Superior temporal gyrus (tissue), 1 donor: ENCODE measurements at regions not wholly inside any gene's neighbourhood (a gene's known extent, or its start where the extent isn't known, plus 50 kb on each side); places are given as distances from the start of the nearest gene placed in this dataset.

ENCODE experiments used
- DNase-seq: peaks from one replicate; pipeline ENCODE4 v3.0.0-alpha.2; 2016; ENCODE audit errors: extremely low spot score

DNA sequence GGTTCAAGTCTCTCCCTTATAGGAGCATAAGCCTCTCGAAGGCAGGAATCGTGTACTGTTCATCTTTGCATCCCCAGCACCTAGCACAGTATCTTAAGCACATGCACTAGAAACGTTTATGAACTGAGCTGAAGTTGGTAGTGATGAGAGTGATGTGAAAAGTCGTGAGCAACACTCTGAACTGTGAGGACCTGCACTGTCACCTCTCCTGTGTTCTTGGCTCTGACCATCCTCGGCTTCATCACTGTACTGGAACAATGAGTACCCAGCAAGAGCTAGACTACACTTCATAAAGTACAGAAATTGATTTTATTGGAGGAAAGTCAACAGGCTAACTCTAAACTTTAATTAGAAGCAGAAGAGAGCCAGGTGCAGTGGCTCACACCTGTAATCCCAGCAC, 473.6 kb downstream of the BCAT1 start:
- DNase-seq: no peak

DNA sequence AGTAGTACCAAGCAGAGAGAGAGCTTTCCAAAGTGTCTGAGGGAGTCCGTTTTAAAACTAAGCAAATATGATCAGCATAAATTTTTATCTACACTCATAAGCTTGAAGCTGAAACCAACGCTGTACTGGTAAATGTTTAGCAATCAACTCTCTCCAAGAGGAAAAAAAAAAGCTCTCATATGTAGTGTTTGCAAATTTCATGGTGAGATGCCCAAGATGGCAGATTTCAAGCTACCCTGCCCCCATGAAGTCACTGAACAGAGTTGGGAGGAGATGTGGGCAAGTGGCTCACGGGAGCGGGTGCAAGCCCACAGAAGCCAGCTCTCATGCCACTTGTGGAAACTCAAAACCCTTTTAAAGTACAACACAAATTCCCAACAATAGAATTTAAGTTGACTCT, 475.8 kb downstream of the BCAT1 start:
- DNase-seq: no peak

DNA sequence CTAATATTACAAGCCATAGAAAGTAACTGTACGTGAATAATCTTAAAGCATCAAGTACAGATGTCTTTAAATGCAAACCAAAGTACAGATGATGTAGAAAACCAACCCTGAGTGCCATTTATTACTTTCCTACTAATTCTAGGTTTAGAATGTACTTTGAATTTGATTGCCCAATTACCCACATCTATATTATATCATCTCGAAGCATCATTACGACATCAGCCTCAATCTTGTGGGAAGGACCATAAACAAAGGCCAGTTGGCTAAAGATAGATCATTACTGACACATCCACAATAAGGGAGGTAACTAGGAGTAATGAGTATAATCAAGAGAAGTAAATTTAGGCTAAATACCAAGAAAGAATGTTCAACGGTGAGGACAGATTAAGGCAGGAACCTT, 478.9 kb downstream of the BCAT1 start:
- no peak for DNase-seq

DNA sequence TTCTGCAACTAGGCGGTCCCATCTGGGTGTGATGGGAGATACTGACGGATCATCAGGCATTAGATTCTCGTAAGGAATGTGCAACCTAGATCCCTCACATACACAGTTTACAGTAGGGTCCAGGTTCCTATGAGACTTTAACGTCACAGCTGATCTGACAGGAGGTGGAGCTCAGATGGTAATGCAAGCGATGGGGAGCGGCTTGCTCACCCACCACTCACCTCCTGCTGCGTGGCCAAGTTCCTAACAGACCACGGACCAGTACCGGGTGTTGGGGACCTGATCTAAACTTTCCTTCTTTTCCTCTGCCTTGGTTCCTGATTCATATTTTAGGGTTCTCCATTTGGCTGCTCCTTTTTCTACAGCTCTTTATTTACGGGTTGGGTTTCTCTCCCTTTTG, 479.8 kb downstream of the BCAT1 start:
- DNase-seq: no peak

DNA sequence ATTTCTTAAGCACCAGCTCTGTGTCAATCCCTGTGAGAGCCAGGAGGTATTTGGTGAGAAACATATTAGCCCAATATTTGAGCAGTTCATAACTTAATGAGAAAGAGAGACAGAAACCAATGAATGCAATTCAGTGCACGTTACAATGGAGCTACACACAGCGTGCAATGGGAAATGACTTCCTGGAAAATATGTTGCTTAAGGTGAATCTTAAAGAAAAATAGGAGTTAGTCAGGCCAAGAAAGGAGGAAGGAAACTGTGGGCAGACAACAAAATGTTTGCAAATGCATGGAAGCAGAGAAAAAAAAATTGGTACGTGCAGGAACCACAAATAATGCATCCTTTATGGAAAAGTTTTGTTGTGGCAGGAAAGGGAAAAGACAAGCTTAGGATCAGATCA, 481.7 kb downstream of the BCAT1 start:
- no peak for DNase-seq

DNA sequence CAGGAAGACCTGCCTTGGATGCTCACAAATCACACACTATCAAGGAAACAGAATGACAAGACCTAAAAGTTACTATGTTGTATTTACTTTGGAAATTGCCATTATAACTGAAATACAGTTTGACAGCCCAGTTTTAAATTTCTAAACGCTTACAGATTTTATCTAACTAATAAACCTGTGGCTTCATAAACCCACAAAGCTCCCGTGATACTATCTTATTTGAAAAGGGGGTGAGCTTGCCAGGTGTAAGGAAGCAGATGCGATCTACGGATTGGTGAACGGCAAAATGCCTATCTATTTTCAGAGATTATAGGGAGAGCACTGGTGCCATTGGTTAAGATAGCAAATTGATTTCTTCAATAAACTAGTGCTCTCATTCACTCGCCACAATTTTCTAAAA, 485.5 kb downstream of the BCAT1 start:
- no peak for DNase-seq

DNA sequence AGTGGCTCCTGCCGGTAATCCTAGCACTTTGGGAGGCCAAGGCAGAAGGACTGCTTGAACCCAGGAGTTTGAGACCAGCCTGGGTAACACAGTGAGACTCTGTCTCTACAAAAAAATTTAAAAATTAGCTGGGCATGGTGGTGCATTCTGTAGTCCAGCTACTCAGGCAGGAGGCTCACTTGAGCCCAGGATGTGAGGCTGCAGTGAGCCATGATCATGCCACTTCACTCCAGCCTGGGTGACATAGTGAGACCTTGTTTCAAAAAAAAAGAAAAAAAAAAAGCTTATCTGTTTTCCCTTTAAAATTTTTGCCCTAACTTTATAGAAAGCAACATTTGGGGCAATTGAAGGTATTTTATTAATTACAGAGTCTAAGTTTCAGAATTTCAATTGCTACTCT, 486.0 kb downstream of the BCAT1 start:
- DNase-seq: no peak

DNA sequence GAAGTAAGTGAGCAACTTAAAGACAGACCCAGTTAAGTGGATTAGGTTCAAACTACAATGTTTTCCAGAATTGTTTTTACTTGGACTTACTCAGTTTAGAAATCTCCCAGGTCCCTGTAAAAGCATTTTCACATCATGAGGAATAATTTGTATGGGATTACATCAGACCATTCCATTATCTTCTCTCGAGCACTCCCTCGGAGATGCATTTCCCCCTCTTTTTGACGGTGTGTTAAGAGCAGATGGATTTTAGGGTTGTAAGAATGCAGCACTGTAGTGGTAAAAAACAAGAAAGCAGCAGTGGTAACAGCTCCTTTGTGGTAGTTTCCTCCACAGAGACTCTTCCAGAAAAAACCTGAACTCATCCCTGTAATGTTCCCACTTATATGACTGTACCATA, 488.4 kb downstream of the BCAT1 start:
- DNase-seq: no peak

DNA sequence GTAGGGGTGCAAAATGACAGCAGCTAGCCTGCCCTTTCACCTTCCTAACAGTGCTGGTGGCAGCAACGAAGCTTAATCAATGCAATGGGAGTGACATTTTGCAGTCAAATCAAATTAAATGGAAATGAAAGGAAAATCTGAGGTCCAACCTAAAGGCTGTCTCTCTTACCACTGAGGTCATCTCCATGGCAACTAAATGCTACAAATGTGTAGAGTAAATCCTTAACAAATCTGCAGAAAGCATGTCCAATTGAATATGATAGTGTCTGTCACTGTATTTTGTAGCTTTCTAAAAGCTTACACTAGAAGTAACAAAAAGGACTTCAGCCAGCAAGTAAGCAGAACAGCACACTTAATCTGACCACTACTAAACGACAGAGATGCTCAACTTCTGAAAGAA, 488.8 kb downstream of the BCAT1 start:
- DNase-seq: no peak

DNA sequence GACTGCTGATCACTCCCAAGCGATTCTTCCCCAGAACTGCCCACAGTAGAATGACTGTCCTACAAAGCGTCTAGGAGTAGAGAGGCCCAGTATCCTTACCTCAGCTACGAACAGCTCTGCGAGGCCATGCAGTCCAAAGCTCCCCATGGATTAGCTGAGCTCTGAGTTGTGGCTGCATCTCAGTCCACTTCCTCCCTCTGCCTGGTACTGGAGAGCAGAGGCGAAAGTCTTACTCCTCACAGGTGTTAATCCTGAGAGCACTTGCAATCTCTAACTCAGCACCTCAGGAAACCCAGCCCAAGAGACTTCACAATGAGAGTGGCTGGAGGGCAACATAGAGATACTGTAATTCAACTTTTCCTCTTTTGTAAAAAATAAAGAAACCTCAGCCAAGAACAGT, 493.1 kb downstream of the BCAT1 start:
- no peak for DNase-seq

DNA sequence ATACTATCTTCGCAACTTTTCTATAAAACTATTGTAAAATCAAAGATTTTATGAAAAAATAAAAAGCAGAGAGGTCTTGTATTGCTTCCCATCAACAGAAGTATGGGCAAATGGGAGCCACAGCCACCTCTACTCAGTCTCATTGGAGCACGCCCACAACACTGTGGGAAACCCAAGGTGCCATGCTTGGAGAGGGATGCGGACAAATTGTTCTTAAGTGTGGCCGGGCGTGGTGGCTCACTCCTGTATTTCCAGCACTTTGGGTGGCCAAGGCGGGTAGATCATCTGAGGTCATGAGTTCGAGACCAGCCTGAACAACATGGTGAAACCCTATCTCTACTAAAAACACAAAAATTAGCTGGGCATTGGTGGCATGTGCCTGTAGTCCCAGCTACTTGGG, 498.2 kb upstream of the SOX5 start:
- DNase-seq: no peak

DNA sequence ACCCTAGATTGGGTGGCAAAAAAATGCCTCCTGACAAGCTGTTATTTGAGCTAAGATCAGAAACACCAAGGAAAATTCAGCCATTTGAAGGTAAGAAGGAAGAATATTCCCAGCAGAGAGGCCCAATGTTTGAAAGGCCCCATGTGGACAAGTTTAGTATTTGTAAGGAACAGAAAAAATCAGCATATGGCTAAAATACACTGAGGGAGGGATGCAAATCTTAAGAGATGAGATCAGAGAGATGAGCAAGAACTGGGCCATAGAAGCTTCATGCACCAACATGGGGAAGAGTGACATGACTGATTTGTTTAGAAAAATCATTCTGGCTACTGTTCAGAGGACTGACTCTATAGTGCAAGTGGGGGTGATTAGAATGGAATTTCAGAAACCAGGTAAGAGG, 496.8 kb upstream of the SOX5 start:
- no peak for DNase-seq

DNA sequence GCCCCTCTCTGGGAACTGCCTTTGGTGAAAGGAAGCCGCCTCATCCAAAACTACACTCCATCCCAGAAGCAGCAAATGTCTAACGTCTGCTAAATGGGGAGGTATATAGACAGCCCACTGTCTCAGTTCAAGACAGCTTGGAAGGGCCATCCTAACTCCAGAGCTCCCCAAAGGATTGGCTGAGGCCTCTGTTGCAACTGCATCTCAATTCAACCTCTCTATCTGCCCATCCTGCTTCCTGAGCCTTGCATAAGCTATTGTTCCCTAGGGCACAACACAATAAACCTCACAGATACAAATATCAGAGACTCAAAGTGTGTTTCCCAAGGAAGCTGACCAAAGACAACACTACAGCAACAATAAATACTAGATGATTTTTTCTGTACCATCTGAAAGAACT, 495.2 kb upstream of the SOX5 start:
- DNase-seq: no peak

DNA sequence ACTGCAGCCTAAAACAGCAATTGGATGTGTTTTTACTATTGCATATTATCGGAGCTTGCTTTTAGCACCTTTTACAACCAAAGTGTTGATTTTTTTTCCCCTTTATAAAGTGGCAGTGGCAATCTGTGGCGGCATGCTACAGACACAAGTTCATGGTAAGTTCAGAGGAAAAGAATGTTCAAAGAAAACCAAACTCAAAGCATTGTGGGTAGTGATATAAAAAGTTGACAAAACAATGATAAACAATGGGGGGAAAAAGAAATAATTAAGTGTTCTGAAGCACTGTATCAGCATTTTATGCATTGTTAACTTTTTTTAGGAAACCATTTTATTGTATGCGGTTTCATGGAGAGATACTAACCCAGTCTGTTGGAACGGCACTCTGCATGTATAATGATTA, 492.0 kb upstream of the SOX5 start:
- DNase-seq: no peak

DNA sequence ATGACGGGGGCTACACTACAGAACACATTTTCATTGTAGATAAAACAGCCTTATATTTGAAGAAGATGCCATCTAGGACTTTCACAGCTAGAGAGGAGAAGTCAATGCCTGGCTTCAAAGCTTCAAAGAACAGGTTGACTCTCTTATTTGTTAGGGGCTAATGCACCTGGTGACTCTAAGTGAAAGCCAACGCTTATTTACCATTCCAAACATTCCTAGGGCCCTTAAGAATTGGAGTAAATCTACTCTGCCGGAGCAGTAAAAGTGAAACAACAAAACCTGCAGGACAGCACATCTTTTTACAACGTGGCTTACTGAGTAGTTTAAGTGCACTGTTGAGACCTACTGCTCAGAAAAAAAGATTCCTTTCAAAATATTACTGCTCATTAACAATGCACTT, 487.2 kb upstream of the SOX5 start:
- no peak for DNase-seq

DNA sequence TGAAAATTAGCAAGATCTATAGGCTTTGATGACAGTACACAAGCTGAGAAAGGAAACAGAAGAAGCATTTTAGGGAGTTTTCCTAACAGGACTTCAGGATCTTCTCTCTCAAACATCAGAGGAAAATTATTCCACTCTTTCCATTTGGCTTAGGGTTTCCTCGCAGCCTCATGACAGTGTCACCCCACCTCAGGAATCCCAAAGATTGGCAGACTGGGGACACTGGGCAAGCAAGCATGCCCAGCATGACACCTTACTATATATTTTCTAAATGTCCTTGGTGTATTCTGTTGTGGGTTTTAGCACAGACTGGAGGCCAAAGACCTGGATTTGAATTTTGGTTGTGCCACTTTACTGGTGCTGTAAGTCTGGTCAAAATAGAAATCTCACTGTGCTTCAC, 482.4 kb upstream of the SOX5 start:
- DNase-seq: no peak

DNA sequence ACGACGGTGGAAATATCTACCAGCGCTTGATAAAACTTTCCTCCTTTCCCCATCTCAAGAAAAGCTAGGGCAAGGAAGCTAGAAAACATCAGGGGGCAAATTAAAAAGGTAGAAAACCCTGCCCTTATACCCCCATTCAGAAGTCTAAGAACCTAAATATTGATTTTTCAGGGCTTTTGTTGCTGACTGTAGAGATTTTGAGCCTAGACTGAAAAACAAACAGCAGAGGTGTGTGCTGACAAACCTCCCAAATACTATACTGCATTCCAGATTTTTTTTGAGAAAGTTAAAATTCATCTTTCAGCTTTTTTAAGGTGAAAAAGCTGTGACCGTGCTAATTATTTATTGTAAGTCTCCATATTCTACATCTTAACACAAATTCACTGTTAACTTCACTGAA, 478.3 kb upstream of the SOX5 start:
- no peak for DNase-seq

DNA sequence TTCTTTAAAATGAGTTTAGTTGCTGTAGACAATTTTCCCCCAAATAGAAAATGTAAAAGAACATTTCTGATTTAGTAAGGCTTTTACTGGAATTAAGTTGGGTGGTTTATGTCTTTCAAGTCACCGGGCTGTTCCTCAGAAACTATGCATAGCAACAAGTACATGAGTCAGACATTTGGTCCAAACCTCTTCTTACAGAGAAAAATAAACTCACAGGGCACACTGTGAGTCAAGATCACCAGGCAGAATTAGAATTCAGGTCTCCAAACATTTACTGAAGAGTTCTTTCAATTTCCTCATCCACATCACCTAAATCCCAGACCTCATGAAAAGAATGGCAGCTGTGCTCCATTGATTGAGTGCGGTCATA, 476.1 kb upstream of the SOX5 start:
- no peak for DNase-seq

DNA sequence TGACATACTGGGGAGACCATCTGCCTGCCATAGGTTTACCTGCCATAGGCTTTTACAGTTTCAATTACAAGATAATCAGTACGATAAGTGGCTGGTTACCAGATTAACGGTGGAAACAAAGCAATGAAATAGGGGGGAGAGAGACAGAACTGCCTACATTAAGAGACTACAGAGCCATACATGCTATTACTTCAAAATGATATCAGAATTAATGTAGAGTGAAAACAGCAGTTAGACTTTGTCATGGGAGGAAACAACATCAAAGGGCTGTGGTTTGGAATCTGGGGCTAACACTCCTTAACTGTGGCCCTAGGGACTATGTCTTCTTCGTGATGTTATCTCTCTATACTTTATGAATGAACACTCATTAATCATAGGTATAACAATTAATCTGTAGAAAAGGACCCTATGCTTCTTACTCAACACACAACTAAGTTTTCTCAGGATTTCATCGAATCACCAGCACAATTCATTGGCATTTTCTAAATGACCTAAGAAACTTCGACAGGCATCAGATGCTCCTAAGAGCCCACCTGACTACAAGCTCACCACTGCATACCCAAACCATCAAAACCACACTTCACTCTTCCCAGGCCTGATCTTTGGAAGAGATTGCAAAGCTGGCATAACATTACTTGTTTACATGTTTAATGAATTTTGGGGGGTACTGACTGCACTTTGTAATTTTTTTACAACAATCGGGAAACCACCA, 475.6 kb upstream of the SOX5 start:
- DNase-seq: no peak

DNA sequence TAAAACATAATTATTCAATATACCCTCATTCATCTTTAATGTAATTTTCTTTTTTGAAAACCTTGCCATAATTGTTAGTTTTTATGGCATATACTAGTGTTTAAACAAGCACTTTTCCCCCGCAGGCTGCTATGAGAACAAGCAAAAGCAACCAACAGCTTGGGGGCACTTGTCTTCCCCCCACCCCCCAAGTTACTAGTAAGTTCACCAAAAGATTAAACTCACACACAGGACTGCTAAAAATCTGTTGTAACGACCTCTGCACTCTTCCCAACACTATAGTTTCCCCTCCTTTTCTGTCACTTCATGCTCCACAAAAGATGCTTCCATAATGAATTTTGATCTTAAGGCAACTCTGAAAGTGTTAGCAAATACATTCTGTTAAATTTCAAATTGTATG, 474.9 kb upstream of the SOX5 start:
- no peak for DNase-seq

DNA sequence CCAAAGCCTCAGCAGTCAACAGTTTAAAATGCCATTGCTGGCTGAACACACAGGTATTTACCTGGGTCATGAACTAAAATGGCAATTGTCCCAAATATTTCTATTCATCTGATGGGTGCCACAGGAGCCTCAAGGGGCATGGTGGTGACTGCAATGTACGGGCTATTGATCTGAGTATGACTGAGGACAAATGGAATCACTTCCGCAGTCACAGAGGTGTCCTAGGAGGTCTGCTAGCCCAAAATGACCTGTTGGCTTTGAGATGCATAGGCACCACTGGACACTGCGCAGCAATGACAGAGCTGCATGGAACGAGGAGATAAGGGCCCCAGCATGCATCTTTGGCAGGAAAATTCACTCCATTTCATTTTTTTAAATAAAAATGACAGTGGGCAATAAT, 474.1 kb upstream of the SOX5 start:
- no peak for DNase-seq

DNA sequence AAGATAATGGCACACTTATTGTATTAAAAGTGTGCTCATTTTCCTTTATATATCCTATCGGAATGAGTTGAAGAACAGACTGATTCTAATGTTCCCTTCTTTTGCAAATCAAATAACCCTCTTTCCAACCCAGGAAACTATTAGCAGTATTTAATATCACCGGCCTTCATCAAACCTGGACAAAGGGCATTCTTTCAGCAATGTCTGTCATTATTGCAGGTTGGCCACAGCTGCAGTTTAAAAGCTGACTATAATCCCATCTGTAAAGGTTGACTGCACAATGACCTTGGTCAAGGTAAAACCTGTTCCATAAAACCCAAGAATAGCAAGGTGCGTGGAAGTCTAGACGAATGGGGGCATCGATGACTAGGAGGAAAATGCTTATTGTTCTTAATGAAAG, 472.3 kb upstream of the SOX5 start:
- DNase-seq: no peak

DNA sequence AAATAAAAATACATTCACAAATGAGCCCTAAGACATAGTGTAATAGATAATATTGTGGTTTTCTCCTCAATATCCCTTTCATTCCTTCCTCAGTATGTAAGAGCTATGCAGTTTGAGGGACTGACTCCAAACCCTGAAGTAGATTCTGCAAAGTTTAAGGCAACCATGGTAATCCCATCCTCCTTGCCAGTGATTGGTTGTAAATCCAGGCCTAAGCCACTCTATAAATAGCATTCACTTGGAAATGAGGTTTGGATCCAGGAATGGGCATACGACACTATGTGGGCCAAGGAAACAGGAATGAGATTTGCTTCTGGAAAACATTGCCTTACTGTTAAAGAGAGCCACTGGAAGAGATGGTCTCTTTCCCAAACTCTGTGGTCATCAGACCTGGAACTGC, 468.7 kb upstream of the SOX5 start:
- DNase-seq: no peak

DNA sequence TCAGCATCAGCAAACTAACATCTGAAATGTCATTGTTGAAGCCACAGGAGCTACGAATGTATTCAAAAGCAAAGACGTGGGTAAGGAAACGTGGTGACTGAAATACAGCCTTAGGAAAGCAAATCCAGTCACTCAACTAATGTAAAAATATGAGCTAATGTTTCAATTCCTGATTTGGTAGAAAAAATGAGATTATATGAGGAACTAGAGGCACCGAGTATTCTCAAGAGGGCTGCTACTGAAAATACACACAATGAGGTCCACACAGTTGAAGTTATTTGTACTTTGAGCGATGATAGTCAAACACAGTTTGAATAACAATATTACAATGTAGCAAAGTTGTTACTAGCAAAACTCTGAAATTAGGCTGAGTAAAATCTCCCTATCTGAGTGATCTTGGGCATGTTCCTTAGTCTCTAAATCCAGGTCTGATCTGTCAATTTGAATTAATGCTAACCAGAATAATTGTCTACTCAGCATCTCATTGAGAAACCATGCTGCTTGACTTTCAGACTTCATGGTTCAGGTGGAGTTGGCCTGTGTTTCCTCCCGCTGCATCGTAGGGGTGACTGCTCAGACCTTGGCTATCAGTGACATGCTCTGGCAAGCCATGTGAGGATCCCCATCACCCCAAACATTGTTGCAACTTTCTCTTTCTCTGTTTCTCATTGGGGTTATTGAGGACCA, 467.1 kb upstream of the SOX5 start:
- DNase-seq: no peak
